ENCODE measurements at regions not wholly inside any gene's neighbourhood (a gene's known extent, or its start where the extent isn't known, plus 50 kb on each side); places are given as distances from the start of the nearest gene placed in this dataset.
"Not testable (repeated sequence)": the region's sequence is repeated elsewhere in the genome, so short reads cannot be mapped to it uniquely, and the experiment has no call there.

GRCh38 chr4:128758314-128758922 is 51.1 kb upstream of the JADE1 start:
- no peak for DNase-seq

GRCh38 chr4:128757712-128758111 is 51.8 kb upstream of the JADE1 start:
- peak in 8 of 56 donors; percentile 0 to 26 (median 2) for DNase-seq

GRCh38 chr4:128751354-128751753 is 58.1 kb upstream of the JADE1 start:
- DNase-seq, result no peak

GRCh38 chr4:128741748-128742147 is 67.8 kb upstream of the JADE1 start:
- not testable (repeated sequence) for DNase-seq

- no peak for DNase-seq
Measured at GRCh38 chr4:128737098-128737513, 72.4 kb upstream of the JADE1 start.

GRCh38 chr4:128735714-128736113 is 73.8 kb upstream of the JADE1 start:
- DNase-seq, result no peak

GRCh38 chr4:128728190-128728589 is 81.3 kb upstream of the JADE1 start:
- DNase-seq, result no peak

GRCh38 chr4:128727658-128728057 is 81.8 kb upstream of the JADE1 start:
- no peak for DNase-seq

GRCh38 chr4:128725405-128726055 is 84.0 kb upstream of the JADE1 start:
- DNase-seq, result no peak

- DNase-seq, result no peak
Measured at GRCh38 chr4:128722911-128723310, 86.6 kb upstream of the JADE1 start.

GRCh38 chr4:128721896-128722295 is 87.6 kb upstream of the JADE1 start:
- DNase-seq, result no peak

- DNase-seq, result no peak
Measured at GRCh38 chr4:128720270-128720669, 89.2 kb upstream of the JADE1 start.

- DNase-seq, result no peak
Measured at GRCh38 chr4:128718768-128719167, 90.7 kb upstream of the JADE1 start.

GRCh38 chr4:128716338-128716737 is 93.2 kb upstream of the JADE1 start:
- DNase-seq, result peak in 3 of 56 donors; percentile 2 to 14 (median 8)

- DNase-seq, result no peak
Measured at GRCh38 chr4:128715616-128716015, 93.9 kb upstream of the JADE1 start.

GRCh38 chr4:128711361-128711760 is 98.1 kb upstream of the JADE1 start:
- no peak for DNase-seq

GRCh38 chr4:128709268-128709667 is 100.2 kb upstream of the JADE1 start:
- DNase-seq, result no peak

- no peak for DNase-seq
Measured at GRCh38 chr4:128707864-128708263, 101.6 kb upstream of the JADE1 start.

GRCh38 chr4:128703948-128704347 is 105.6 kb upstream of the JADE1 start:
- no peak for DNase-seq

- DNase-seq, result no peak
Measured at GRCh38 chr4:128700659-128701350, 108.7 kb upstream of the JADE1 start.

- no peak for DNase-seq
Measured at GRCh38 chr4:128698386-128698785, 111.1 kb upstream of the JADE1 start.

- no peak for DNase-seq
Measured at GRCh38 chr4:128697323-128697722, 112.2 kb upstream of the JADE1 start.

GRCh38 chr4:128690011-128690410 is 119.5 kb upstream of the JADE1 start:
- DNase-seq, result no peak

Measured in amygdala (tissue), 56 donors.